ENCODE measurements at regions not wholly inside any gene's neighbourhood (a gene's known extent, or its start where the extent isn't known, plus 50 kb on each side); places are given as distances from the start of the nearest gene placed in this dataset.

GRCh38 chr15:31925541-31925940 lies 104.8 kb upstream of the CHRNA7 start:
- WGBS, 2 donors, result 90 to 91% methylated on average over 9 of the region's 9 CpGs
- ATAC-seq (ENCODE audit: insufficient read depth, low FRiP score) (no peak), DNase-seq (no peak)
- Histone ChIP-seq H3K4me1 (ENCODE audit: control insufficient read depth in 5 of 5, insufficient read depth in 5 of 5, low read length in 5 of 5) (no peaks in the 10 kb centered on the region), H3K9me3 (ENCODE audit: control insufficient read depth in 4 of 4, insufficient read depth in 3 of 4, low read length in 3 of 4) (peaks cover 0 to 4% (median 1%) of the 10 kb centered on the region in 4 donors), H3K4me3 (no peak overlapping the region), H3K27ac (ENCODE audit: low read depth in 1 of 2, low read length in 1 of 2) (no peak overlapping the region), H3K36me3 (ENCODE audit: control insufficient read depth in 4 of 4, insufficient read depth in 4 of 4, low read length in 4 of 4) (no peaks in the 10 kb centered on the region), H3K9ac (ENCODE audit: insufficient read depth in 1 of 2, low read length in 2 of 2) (no peak overlapping the region), H3K27me3 (ENCODE audit: control insufficient read depth in 3 of 3, insufficient read depth in 3 of 3, low read length in 2 of 3) (no peaks in the 10 kb centered on the region)
- no peak for TF ChIP-seq CTCF (IDR thresholded peaks at IDR 0.05; ENCODE audit: control extremely low read depth, extremely low read depth)

GRCh38 chr15:31930967-31931366 lies 99.3 kb upstream of the CHRNA7 start:
- no peak overlapping the region for H3K9ac ChIP-seq (ENCODE audit: insufficient read depth in 1 of 2, low read length in 2 of 2)
- no peak overlapping the region for H3K27ac ChIP-seq (ENCODE audit: low read depth in 1 of 2, low read length in 1 of 2)
- 76% methylated on average over 4 of the region's 4 CpGs for WGBS, 2 donors
- ATAC-seq (ENCODE audit: insufficient read depth, low FRiP score) (no peak), DNase-seq (no peak)
- no peak for TF ChIP-seq CTCF (IDR thresholded peaks at IDR 0.05; ENCODE audit: control extremely low read depth, extremely low read depth)
- no peak overlapping the region for H3K4me3 ChIP-seq
- no peaks in the 10 kb centered on the region for H3K9me3 ChIP-seq (ENCODE audit: control insufficient read depth in 4 of 4, insufficient read depth in 3 of 4, low read length in 3 of 4)
- no peaks in the 10 kb centered on the region for H3K4me1 ChIP-seq (ENCODE audit: control insufficient read depth in 5 of 5, insufficient read depth in 5 of 5, low read length in 5 of 5)
- H3K27me3 ChIP-seq (ENCODE audit: control insufficient read depth in 3 of 3, insufficient read depth in 3 of 3, low read length in 2 of 3), result peaks cover 0 to 4% (median 0%) of the 10 kb centered on the region in 3 donors
- no peaks in the 10 kb centered on the region for H3K36me3 ChIP-seq (ENCODE audit: control insufficient read depth in 4 of 4, insufficient read depth in 4 of 4, low read length in 4 of 4)

- WGBS, 2 donors, result 86 to 91% methylated on average over 5 of the region's 5 CpGs
- no peak overlapping the region for H3K4me3 ChIP-seq
- no peak overlapping the region for H3K9ac ChIP-seq (ENCODE audit: insufficient read depth in 1 of 2, low read length in 2 of 2)
- no peak for DNase-seq
- H3K27me3 ChIP-seq (ENCODE audit: control insufficient read depth in 3 of 3, insufficient read depth in 3 of 3, low read length in 2 of 3), result peaks cover 0 to 4% (median 0%) of the 10 kb centered on the region in 3 donors
- H3K4me1 ChIP-seq (ENCODE audit: control insufficient read depth in 5 of 5, insufficient read depth in 5 of 5, low read length in 5 of 5), result no peaks in the 10 kb centered on the region
- no peak overlapping the region for H3K27ac ChIP-seq (ENCODE audit: low read depth in 1 of 2, low read length in 1 of 2)
- no peaks in the 10 kb centered on the region for H3K36me3 ChIP-seq (ENCODE audit: control insufficient read depth in 4 of 4, insufficient read depth in 4 of 4, low read length in 4 of 4)
- TF ChIP-seq CTCF (IDR thresholded peaks at IDR 0.05; ENCODE audit: control extremely low read depth, extremely low read depth), result no peak
- peaks cover 0 to 2% (median 0%) of the 10 kb centered on the region in 4 donors for H3K9me3 ChIP-seq (ENCODE audit: control insufficient read depth in 4 of 4, insufficient read depth in 3 of 4, low read length in 3 of 4)
- ATAC-seq (ENCODE audit: insufficient read depth, low FRiP score), result no peak
These were observed 97.7 kb upstream of the CHRNA7 start for GRCh38 chr15:31932576-31932975.

GRCh38 chr15:31934821-31935220 lies 95.5 kb upstream of the CHRNA7 start:
- DNase-seq (no peak), ATAC-seq (ENCODE audit: insufficient read depth, low FRiP score) (no peak)
- Histone ChIP-seq H3K27me3 (ENCODE audit: control insufficient read depth in 3 of 3, insufficient read depth in 3 of 3, low read length in 2 of 3) (peaks cover 0 to 4% (median 0%) of the 10 kb centered on the region in 3 donors), H3K9me3 (ENCODE audit: control insufficient read depth in 4 of 4, insufficient read depth in 3 of 4, low read length in 3 of 4) (peaks cover 0 to 2% (median 0%) of the 10 kb centered on the region in 4 donors), H3K4me3 (no peak overlapping the region), H3K27ac (ENCODE audit: low read depth in 1 of 2, low read length in 1 of 2) (no peak overlapping the region), H3K4me1 (ENCODE audit: control insufficient read depth in 5 of 5, insufficient read depth in 5 of 5, low read length in 5 of 5) (no peaks in the 10 kb centered on the region), H3K36me3 (ENCODE audit: control insufficient read depth in 4 of 4, insufficient read depth in 4 of 4, low read length in 4 of 4) (no peaks in the 10 kb centered on the region), H3K9ac (ENCODE audit: insufficient read depth in 1 of 2, low read length in 2 of 2) (no peak overlapping the region)
- TF ChIP-seq CTCF (IDR thresholded peaks at IDR 0.05; ENCODE audit: control extremely low read depth, extremely low read depth), result no peak
- WGBS, 2 donors, result 64% methylated on average over 5 of the region's 5 CpGs

Measured in lung (tissue), 11 donors.